ENCODE measurements at regions not wholly inside any gene's neighbourhood (a gene's known extent, or its start where the extent isn't known, plus 50 kb on each side); places are given as distances from the start of the nearest gene placed in this dataset.

DNA sequence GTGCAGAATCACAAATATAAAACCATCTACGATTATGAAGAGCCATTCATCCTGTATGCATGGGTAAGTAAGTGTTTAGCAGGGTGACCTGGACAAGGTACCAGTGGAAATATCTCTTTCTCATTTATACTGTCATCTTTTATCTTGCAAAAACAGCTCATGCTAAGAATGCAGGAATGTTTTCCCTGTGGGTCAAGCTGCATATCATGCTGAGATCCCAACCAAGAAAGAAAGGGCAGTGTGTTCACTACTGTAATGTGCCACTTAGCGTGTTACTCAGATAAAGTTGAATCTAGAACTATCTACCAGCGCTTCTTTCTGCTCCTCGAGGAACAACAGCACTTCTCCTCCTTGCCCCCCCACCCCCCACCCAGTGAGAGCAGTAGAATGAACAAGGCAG is 212.7 kb upstream of the TBL1X start:
- TF ChIP-seq, protein P1, sequence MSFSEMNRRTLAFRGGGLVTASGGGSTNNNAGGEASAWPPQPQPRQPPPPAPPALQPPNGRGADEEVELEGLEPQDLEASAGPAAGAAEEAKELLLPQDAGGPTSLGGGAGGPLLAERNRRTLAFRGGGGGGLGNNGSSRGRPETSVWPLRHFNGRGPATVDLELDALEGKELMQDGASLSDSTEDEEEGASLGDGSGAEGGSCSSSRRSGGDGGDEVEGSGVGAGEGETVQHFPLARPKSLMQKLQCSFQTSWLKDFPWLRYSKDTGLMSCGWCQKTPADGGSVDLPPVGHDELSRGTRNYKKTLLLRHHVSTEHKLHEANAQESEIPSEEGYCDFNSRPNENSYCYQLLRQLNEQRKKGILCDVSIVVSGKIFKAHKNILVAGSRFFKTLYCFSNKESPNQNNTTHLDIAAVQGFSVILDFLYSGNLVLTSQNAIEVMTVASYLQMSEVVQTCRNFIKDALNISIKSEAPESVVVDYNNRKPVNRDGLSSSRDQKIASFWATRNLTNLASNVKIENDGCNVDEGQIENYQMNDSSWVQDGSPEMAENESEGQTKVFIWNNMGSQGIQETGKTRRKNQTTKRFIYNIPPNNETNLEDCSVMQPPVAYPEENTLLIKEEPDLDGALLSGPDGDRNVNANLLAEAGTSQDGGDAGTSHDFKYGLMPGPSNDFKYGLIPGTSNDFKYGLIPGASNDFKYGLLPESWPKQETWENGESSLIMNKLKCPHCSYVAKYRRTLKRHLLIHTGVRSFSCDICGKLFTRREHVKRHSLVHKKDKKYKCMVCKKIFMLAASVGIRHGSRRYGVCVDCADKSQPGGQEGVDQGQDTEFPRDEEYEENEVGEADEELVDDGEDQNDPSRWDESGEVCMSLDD (tag by site-specific recombination; IDR thresholded peaks at IDR 0.05), result no peak
- TF ChIP-seq ZNF169 (tag by site-specific recombination; IDR thresholded peaks at IDR 0.05), result no peak
- TF ChIP-seq ZNF707 (tag by site-specific recombination; IDR thresholded peaks at IDR 0.05), result no peak
- TF ChIP-seq, protein P2, sequence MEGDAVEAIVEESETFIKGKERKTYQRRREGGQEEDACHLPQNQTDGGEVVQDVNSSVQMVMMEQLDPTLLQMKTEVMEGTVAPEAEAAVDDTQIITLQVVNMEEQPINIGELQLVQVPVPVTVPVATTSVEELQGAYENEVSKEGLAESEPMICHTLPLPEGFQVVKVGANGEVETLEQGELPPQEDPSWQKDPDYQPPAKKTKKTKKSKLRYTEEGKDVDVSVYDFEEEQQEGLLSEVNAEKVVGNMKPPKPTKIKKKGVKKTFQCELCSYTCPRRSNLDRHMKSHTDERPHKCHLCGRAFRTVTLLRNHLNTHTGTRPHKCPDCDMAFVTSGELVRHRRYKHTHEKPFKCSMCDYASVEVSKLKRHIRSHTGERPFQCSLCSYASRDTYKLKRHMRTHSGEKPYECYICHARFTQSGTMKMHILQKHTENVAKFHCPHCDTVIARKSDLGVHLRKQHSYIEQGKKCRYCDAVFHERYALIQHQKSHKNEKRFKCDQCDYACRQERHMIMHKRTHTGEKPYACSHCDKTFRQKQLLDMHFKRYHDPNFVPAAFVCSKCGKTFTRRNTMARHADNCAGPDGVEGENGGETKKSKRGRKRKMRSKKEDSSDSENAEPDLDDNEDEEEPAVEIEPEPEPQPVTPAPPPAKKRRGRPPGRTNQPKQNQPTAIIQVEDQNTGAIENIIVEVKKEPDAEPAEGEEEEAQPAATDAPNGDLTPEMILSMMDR (tag by site-specific recombination; IDR thresholded peaks at IDR 0.05), result no peak
- no peak for TF ChIP-seq ZNF621 (tag by site-specific recombination; IDR thresholded peaks at IDR 0.05)
- no peak for TF ChIP-seq ZNF37A (tag by site-specific recombination; IDR thresholded peaks at IDR 0.05)
- TF ChIP-seq ZFP37 (tag by site-specific recombination; IDR thresholded peaks at IDR 0.05), result no peak
- TF ChIP-seq TCF7L2 (IDR thresholded peaks at IDR 0.05; ENCODE audit: borderline replicate concordance, low read depth, low read length), result no peak
- no peak for TF ChIP-seq ZNF23 (tag by site-specific recombination; IDR thresholded peaks at IDR 0.05; ENCODE audit: borderline replicate concordance)
- TF ChIP-seq ZNF837 (tag by site-specific recombination; IDR thresholded peaks at IDR 0.05), result no peak
- TF ChIP-seq PRDM1 (tag by site-specific recombination; IDR thresholded peaks at IDR 0.05), result no peak
- no peak for TF ChIP-seq ZBTB8A (tag by site-specific recombination; IDR thresholded peaks at IDR 0.05)
- no peak for TF ChIP-seq ZNF555 (tag by site-specific recombination; conservative IDR thresholded peaks at IDR 0.05)
- TF ChIP-seq ZNF138 (tag by site-specific recombination; IDR thresholded peaks at IDR 0.05; ENCODE audit: borderline replicate concordance), result no peak
